T47D (cell line): ENCODE measurements at regions not wholly inside any gene's neighbourhood (a gene's known extent, or its start where the extent isn't known, plus 50 kb on each side); places are given as distances from the start of the nearest gene placed in this dataset.

Experiments used
- DNase-seq, 2 experiments: peaks; one replicate each; pipeline versions ENCODE4 v3.0.0 to v3.0.0-alpha.2; 2011 to 2012; ENCODE audit warnings: low read depth in 1 of 2, low spot score in 1 of 2
- JUND ChIP-seq: IDR thresholded peaks from 2 replicates; pipeline ENCODE4 v1.6.1; 2012; ENCODE audit warnings: low read depth
- in situ Hi-C: cut with HindIII; loops from 2 replicates; pipeline ENCODE4 v1.10.0; 2016; ENCODE audit warnings: low sequenced_read_pairs, low pct_unique_long_range_greater_than_20kb

DNA sequence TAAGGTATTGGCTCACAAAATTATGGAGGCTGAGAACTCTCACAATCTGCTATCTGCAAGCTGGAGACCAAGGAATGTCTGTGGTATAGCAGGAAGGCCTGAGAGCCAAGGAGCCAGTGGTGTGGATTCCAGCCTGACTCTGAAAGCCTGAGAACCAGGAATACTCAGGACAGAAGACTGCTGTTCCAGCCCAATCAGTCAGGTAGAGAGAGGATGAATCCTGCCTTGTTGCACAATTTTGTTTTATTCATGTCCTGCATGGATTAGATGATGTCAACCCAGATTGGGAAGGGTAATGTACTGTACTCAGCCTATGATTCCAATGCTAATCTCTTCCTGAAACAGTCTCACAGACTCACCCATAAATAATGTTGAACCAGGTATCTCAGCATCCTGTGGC, 312.4 kb upstream of the KCNMB2 start:
- TF ChIP-seq JUND, result no peak
- no peak for DNase-seq
- in situ Hi-C loops, result no loop called here

DNA sequence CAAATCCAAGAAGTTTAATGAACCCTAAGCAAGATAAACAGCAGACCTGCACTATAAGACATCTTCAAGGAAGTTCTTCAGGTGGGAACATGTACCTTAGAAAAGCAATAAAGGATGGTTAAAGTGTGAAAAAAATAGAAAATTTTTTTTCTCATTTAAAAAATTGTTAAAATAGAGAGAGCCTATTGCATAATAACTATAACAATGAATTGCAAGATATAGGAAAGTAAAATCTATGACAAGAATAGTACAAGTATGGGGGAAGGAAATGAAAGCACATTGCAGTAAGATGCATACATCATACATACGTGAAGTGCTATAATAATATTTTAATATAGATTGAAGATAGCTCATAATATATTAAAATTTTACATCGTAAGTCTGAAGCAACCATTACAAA, 310.1 kb upstream of the KCNMB2 start:
- TF ChIP-seq JUND, result no peak
- no peak for DNase-seq
- in situ Hi-C loops, result no loop called here

DNA sequence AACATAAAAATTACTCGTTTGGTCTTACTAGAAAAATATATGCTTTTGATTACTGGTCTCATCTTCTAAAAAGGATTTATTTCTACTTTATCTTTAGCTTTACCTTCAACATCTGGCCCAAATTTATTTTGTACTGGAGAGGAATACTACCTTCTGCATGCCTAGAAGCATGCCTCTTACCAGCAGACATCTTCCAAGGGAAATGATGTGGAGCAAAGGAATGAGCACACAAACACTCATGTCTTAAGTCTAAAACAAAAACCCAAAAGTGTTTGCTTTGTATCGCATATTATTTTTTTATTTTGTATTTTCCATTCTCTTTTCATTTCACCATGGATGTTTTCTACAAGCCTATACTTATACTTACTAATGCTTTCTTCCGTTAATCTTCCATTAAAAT, 304.6 kb upstream of the KCNMB2 start:
- no peak for TF ChIP-seq JUND
- no peak for DNase-seq
- in situ Hi-C loops, result no loop called here

DNA sequence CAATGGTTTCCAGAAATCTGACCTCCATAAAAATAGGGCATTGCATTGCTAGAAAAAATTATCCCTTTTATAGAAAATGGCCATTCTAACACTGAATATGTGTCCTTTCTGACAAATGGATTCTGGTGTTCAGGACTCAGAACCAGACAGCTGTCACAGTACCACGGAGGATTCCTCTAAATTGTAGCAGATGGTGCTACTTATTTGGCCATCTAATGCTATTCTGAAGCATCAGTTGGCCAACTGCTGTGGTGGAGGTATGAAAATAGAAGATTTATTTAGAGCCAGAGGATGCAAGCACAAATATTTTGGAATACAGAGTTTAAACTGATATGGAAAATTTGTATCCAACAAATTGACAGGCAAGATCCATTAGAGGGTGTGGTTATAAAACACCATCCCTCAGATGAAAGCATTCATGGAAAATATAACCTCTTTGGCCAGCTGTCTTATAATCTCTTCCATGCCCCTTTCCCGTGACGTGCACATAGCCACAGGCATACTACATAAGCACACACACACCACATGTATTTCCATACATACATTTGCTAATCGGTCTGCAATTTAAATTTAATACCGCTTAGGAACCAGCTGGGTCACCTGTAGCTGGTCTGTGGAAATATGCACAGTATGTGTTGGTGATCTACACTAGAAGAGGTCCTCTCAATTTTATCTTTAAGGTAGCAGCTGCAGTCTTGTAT, 302.7 kb upstream of the KCNMB2 start:
- in situ Hi-C loops, result no loop called here
- TF ChIP-seq JUND, result no peak
- DNase-seq, result no peak

DNA sequence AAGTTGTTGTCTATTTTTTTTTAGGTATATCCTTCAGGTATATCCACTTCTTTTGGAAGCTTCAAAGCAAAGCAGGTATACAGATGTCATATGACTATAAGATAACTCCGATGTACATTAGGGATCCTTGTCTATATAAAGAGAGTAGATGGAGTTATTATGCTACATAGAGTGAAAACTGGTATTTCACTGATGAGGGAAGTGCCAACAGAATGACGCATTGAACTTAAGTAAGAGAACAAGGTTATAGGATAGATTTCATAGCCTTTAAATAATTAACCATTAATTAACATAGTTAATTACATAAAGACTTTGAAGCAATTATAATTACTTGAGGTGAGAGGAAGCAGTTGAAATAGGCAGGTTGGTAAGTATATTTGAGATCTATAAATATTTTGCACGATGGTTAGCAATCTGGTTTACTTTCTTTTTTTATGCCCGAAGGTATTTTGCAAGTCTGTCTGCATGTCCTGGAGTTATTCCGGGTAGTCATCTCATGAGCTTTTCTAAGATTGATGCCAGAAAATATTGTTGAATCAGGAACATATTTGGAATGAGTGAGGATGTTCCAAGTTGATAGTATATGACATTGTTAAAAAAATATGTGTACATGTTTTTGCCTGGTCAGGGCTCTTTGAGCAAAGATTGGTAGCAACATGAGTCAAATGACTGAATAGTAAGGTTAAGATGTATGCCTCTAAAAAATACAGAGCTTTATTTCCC, 299.5 kb upstream of the KCNMB2 start:
- in situ Hi-C loops, result no loop called here
- peak in 1 of 2 experiments; percentile 35 for DNase-seq
- TF ChIP-seq JUND, result peak; percentile 29; the same call in 1 of the 2 replicates

DNA sequence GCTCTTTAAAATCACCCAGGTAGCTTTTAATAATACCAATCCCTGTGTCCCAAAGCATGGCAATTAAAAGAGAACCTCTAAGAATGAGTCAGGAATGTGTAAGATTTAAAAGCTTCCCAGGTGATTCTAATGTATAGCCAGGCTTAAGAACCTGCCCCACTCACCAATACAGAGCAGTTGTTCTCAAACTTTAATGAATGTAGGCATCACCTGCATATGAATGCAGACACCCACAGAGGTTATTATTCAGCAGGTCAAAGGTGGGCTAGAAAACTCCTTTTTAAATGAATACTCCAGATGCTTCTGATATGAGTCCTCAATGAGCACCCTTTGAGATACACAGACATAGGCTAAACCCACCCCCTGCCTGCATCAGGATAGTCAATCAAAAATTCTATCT, 298.1 kb upstream of the KCNMB2 start:
- DNase-seq, result no peak
- in situ Hi-C loops, result no loop called here
- no peak for TF ChIP-seq JUND

DNA sequence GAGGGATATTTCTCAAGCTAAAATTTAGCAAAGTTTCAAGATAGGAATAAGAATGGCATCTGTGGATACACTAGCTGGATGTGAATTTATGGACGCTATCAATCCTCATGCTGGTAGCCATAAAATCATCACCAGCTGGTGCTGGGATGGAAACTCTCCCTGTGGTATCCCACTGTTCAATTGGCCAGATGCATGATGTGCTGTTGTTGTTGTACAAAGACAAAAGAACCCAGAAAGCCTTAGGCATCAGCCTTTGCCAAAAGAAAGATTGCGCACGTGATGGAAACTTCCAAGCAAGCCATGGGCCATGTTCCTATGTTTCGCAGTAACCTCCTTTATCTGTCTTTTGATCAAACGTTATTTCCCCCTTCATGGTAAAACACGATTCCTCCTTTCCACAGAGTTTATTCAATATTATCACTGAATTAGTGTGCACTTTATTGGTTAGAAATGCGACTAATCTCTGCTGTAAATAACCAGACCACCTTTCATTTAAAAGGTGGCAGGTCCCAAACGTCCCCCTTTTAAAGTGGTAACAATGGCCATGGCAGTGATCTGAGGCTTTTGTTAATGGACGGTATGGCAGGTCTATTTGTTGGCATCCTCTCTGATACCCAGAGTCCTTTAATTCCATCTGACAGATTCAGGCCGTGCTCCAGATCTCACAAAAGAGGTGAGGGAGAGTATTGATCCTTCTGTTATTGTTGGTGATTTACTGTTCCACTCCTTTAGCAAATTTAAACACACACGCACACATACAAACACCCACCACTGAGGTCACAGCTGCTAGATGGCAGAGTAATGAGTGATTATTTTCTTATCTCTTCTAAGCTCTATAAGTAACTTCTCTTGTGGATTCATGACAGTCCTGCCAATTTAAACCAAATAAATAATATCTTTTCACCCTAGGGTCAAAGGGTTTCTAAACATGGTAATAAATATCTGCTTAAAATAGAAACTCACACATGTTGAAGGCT, 291.2 kb upstream of the KCNMB2 start:
- no peak for DNase-seq
- TF ChIP-seq JUND, result no peak

DNA sequence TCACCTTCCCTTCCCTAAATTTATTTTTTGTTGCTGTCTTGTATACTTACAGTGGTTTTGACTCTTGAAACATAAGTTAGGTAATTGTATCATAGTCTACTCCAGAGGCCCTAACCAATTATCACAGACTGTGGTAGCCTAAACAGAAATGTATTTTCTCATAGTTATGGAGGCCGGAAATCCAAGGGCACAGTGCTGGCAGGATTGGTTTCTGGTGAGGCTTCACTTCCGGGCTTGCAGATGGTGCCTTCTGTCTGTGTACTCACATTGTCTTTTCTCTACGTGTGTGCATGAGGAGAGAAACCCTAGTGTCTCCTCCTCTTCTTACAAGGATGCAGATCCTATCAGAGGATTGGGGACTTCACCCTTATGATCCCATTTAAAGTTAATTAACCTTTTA, 290.2 kb upstream of the KCNMB2 start:
- in situ Hi-C loops, result no loop called here
- no peak for DNase-seq
- no peak for TF ChIP-seq JUND

More for the DNA sequence above, 291.2 kb upstream of the KCNMB2 start:
- in situ Hi-C loops, result no loop called here

DNA sequence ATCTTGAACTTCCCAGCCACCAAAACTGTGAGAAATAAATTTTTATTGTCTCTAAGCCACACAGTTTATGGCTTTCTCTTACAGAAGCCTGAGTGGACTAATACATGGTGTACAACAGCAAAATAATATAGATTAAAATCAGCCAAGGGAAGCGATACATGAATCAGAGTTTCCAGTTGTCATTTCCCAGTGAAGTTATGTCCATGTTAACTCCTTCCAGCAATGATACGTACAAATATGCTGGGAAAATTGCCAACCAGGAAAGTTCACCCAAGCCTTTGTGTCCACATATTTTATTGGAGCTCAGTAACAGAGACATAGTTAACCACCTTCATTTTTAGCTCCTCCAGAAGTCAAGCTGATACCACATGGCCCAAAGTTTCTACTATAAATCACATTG, 280.9 kb upstream of the KCNMB2 start:
- DNase-seq, result no peak
- TF ChIP-seq JUND, result no peak
- in situ Hi-C loops, result no loop called here

DNA sequence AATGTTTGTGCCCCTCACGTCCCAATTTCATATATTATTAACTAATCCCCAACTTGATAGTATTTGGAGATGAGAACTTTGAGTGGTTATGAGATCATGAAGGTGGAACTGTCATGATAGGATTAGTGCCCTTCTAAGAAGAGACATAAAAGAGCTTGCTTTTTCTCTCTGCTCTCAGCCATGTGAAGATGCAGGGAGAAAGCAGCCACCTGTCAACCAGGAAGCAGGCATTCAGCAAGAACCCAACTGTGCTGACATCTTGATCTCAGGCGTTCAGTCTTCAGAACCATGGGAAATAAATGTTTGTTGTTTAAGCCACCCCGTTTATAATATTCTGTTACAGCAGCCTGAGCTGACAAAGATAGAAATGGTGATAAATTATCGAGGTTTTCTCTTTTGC, 278.7 kb upstream of the KCNMB2 start:
- no peak for TF ChIP-seq JUND
- in situ Hi-C loops, result no loop called here
- DNase-seq, result no peak

DNA sequence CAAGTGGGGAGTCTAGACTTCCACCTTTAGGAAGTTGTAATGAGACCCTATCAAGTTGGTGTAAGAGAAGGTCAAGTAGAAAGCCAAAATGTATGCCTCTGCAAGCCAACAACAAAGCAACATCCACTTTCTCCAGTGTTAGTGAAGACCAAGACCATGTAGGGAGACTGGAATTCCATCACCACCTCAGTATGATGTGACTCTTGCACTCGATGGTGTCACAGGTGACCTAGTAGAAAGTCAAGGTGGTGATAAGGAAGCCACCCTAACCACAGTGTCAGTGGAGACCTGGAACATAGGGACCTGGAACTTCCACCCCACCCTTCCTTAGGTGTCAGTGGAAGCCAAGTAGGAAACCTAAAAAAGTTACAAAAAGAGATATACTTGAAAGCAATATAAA, 278.1 kb upstream of the KCNMB2 start:
- in situ Hi-C loops, result no loop called here
- no peak for TF ChIP-seq JUND
- DNase-seq, result no peak

DNA sequence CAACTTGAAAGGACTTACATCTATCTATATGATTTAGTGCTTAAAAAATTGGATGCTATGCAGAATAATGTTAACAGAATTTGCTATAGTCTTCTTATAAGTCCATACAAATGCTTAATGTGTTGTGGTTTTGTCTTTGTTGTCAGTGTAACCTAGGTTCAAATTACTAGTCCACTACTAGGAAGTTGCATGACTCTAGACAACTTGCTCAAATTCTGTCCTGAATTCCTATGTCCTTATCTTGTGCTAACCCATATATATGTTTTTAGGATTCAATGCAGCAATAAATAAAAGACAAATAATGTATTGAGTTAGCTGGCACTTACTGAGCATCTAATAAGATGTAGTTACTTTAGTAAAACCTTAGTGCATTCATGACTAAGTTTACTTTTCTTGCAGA, 276.5 kb upstream of the KCNMB2 start:
- in situ Hi-C loops, result no loop called here
- TF ChIP-seq JUND, result no peak
- no peak for DNase-seq

DNA sequence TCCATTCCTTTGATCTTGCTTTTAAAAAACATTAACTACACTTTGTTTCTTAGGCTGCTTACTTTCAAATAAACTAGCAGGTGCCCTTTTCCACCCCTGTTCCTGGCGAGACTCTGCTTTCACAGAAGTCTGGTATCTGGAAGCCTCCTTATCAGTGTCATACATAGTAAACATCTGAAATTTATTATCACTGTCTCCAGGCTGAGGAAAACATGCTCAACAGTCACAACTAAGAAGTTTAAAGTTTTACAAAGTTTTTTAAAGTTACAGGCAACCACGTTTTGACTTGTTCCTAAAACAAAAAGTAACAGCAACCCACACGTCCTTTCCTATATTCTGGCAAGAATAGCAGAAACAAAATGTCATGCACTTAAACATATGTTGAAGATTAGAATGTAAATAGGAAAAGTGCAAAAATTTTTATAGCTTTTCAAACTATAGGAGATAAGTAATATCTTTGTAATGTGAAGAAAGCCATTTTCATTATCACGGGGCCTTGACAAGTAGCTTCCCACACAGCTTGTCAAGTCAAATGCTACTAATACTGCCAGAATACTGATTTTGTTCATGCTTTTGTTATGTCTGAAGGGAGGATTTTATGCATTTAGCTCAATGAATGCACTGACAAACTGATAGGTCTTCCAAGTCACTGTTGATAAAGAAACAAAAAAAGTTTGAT, 275.2 kb upstream of the KCNMB2 start:
- in situ Hi-C loops, result no loop called here
- DNase-seq, result no peak
- no peak for TF ChIP-seq JUND
